DMS114 treated with DMSO at 0.1 percent for 48 hours (cell line): ENCODE measurements at regions not wholly inside any gene's neighbourhood (a gene's known extent, or its start where the extent isn't known, plus 50 kb on each side); places are given as distances from the start of the nearest gene placed in this dataset.
"Not testable (repeated sequence)": the region's sequence is repeated elsewhere in the genome, so short reads cannot be mapped to it uniquely, and the experiment has no call there.

Experiments used
- DNase-seq: peaks from one replicate; lab custom pipeline; 2025; ENCODE audit not compliant: unreplicated experiment; lab: John Stamatoyannopoulos, UW

- no peak for DNase-seq
These were observed 161.0 kb upstream of the SLC28A3 start for GRCh38 chr9:84501587-84501986.

GRCh38 chr9:84502066-84502465 lies 161.5 kb upstream of the SLC28A3 start:
- no peak for DNase-seq

- DNase-seq: no peak
These were observed 163.8 kb upstream of the SLC28A3 start for GRCh38 chr9:84504360-84504759.

GRCh38 chr9:84511651-84512050 lies 157.9 kb upstream of the NTRK2 start:
- DNase-seq: no peak

- no peak for DNase-seq
These were observed 157.0 kb upstream of the NTRK2 start for GRCh38 chr9:84512493-84512892.

- DNase-seq: no peak
These were observed 156.1 kb upstream of the NTRK2 start for GRCh38 chr9:84513473-84513872.

DNA sequence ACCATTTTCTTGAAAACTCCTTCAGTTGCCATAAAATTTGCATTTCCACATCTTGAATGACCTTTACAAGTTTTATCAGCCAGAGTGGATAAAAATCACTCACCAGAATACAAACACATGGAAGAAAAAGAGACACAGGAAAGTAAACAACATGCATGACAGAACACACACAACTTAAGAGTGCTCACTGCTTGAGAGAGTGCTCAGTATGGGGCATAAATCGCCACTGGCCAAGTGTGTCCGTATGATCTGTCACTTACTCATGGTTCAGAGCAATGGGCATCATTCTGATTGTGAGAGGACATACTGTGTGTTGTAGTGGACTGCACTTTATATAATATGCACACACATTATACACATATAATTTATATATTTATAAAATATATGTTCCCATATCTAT lies 155.6 kb upstream of the NTRK2 start:
- DNase-seq: no peak

DNA sequence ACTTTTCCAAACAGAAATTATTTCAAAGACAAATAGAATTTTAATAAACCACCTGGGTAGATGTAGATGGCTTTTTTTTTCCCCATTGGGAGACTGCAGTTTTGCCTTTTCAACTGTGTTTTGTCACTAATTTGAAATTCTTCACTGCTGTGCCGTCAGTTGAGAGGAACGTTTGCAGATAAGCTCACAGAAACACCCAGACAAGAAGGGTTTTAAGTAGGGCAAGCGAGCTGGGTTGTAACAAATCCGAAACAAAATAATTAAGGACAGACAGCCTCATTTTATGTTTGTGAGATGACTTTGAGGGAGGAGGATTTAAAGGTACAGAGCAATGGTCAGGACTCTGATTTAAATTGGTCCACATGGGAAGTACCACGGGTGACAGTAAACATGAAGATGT lies 155.1 kb upstream of the NTRK2 start:
- DNase-seq: no peak

GRCh38 chr9:84517026-84517425 lies 152.5 kb upstream of the NTRK2 start:
- no peak for DNase-seq

DNA sequence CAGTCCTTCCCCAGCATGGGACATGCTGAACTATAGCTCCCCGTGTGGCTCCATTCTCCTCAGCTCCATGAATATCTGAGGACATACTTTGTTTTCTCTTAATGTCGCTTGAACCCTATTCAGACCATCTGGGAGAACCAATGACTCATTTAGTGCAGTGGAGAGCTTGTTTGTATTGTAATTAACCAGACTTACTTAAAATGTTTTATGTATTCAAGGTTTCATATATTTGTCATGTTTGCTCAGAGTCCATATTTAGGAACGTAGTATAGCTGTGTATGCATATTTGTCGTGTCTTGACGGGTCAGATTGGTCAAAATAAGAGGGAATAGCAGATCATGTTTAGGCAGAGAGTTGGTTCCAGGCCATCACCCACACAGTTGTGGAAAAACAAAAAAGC lies 150.1 kb upstream of the NTRK2 start:
- no peak for DNase-seq

GRCh38 chr9:84521208-84521607 lies 148.3 kb upstream of the NTRK2 start:
- DNase-seq: no peak

DNA sequence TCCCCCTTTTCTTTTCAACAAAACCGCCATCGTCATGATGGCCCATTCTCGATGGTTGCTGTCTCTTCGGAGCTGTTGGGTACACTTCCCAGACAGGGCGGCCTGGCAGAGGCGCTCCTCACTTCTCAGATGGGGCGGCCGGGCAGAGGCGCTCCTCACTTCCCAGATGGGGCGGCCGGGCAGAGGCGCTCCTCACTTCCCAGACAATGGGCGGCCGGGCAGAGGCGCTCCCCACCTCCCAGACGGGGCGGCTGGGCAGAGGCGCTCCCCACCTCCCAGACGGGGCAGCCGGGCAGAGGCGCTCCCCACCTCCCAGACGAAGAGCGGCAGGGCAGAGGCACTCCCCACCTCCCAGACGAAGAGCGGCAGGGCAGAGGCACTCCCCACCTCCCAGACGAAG lies 143.3 kb upstream of the NTRK2 start:
- not testable (repeated sequence) for DNase-seq

DNA sequence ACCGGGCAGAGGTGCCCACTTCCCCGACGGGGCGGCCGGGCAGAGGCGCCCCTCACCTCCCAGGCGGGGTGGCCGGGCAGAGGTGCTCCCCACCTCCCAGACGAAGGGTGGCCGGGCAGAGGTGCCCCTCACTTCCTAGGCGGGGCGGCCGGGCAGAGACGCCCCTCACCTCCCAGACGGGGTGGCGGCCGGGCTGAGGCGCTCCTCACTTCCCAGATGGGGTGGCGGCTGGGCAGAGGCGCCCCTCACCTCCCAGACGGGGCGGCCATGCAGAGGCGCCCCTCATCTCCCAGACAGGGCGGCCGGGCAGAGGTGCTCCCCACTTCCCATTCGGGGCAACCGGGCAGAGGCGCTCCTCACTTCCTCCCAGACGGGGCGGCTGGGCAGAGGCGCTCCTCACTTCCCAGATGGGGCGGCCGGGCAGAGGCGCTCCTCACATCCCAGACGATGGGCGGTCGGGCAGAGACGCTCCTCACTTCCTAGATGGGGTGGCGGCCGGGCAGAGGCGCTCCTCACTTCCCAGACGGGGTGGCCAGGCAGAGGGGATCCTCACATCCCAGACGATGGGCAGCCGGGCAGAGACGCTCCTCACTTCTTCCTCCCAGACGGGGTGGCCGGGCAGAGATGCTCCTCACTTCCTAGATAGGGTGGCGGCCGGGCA lies 142.3 kb upstream of the NTRK2 start:
- DNase-seq: not testable (repeated sequence)

- not testable (repeated sequence) for DNase-seq
These were observed 133.6 kb upstream of the NTRK2 start for GRCh38 chr9:84535973-84536372.

DNA sequence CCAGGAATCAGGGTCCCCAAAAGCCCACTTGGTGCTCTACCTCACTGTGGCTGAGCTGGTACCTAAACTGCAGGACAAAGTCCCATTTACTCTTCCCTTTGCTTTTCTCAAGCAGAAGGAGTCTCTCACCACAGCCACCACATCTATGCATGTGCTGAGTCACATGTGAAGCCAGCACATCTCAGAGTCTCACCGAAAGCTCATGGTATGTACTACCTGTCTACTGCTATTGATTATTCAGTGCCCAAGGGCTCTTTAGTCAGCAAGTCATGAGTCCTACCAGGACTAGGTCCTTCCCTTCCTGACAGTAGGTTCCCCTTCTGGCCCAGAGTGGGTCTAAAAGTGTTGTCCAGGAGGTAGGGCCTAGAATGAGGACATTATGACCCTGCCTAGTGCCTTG lies 130.7 kb upstream of the NTRK2 start:
- DNase-seq: no peak

- no peak for DNase-seq
These were observed 127.0 kb upstream of the NTRK2 start for GRCh38 chr9:84542554-84542953.

DNA sequence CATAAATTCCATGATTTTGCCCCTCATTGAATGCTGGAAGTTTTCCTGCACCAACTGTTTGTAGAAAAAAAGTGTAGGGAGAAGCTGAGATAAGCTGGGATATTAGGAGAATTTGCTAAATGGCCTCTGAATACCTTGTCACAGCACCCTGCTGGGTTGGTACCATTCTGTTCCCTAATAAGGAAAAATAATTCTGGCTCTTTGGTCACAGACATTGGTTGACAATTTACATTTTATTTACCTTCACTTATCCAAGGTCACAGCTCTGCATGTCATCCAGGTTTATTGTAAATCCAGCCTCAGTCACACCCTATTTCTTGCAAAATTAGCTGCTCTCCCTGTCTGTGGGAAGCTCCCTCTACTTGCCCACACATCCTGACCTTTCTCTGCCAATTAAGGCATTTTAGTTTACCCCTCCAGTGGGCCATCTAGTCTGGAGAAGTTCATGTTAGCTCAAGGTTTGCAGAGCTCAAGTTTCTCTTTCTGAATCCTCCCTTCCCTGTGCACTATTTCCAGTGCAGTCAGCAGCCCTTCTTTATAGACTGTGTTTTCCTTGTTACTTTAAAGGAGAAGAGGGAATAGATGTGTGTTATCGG lies 115.4 kb upstream of the NTRK2 start:
- DNase-seq: no peak

DNA sequence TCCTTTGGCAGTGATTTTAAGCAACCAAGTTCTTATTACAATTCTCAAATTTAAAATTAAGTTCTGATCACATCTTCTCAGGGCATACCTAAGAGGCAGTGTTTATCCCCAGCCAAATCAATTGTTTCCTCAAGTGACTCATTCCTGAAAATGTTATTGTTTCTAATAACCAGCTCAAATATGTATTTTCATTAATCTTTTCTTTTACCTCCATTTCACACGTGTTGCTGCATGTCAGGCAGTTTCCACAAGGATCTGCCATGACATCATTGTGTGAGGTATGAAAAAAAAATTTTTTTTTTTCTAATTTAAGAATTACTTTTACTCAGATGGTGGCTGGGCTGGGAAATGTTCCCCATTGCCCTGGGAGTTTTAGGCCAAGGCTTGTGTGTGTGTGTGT lies 113.0 kb upstream of the NTRK2 start:
- DNase-seq: no peak

DNA sequence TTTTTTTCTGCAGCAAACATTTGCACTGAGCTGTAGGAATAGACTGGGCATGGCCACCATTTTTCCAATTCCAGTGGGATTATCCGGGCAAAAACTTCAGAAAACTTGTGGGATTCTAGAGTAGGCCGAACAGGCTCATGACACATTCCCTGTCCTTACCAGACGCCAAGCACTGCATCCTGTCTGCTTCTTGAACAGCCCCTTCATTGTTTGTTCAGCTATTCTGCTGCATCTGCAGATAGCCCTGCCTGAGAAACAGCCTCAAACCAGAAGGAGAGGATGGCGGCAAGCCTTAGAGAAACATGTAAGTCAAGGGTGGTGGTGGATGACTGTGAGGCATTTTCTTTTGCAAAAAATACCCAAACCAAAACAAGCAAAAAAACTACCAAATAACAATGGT lies 111.8 kb upstream of the NTRK2 start:
- no peak for DNase-seq

DNA sequence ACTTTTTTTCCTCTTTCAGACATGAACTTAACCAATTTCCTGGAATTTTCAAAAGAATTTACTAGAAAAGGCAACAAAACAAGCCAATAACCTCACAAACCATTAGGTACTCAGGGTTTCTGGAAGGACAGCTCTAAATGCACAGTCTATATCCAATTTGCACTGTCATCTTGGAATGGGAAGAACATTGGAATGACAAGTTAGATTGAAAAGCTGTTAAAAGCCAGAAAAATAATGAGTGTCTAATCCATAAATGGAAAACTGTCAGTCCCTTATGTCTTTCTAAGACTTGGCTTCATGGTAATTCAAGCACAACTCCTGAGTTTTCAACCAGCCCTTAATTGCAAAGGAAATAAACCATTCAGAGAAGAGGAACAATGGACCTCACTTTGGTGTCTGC lies 105.8 kb upstream of the NTRK2 start:
- DNase-seq: no peak

DNA sequence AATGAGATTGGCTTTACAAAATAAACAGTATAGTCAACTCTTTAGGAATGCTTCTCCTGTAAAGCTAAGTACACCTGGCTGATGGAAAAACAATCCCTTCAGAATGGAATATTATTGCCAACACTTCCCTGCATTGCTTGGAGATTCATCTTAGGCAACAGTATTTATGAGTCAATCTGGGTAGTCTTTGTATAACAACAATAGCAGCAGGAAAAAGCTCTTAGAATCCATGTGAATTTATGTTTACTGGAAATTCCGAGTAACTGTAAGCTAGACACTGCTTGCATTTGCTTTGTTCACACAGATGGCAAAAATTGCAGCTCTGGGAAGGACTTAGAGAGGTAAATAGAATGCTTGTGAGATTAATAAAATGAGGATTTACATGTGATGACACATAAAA lies 101.7 kb upstream of the NTRK2 start:
- no peak for DNase-seq

DNA sequence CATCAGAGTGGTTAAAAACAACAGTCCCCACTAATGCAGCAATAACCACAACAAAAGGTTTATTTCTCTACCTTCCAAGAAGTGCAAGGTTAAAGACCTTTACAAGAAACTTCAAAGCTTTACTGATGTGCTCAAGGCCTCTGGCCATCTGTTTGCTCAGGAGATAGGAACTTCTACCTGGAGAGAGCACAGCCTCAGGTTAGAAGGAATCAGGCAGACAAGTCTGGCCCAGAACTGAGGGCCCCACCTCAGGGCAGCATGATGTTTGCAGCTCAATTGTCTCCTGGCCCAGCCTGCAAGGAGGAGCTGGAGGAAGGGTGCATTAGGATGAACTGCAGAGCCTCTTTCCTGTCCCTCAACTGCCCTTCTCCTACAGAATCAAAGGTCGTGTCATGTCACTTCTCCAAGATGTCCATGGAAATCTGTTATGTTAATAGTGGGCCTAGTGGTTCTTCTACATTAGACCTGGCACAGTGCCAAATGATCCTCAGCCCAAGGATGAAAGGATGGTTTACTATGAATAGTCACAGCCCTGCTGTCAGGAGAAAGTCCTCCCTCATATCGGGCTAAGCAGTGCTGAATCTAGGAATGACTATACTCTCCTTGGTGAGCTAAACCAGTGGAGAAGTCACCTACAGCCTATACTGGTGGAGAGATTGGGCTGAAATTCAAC lies 98.9 kb upstream of the NTRK2 start:
- DNase-seq: no peak

- DNase-seq: no peak
These were observed 96.4 kb upstream of the NTRK2 start for GRCh38 chr9:84573083-84573482.
